Activated B cell treated with CpG ODN at 0.5 μM for 24 hours (primary cell): ENCODE measurements at regions not wholly inside any gene's neighbourhood (a gene's known extent, or its start where the extent isn't known, plus 50 kb on each side); places are given as distances from the start of the nearest gene placed in this dataset.

Experiments used
- ATAC-seq: fragments of 200-7000 bp; cut with Tn5 transposase; one replicate; pipeline ENCODE4 v1.10.0; 2021; ENCODE audit warnings: low read depth, mild to moderate bottlenecking, moderate library complexity
- CTCF ChIA-PET: fragments of 350-600 bp; sonication (Branson Sonifier 250); formaldehyde crosslinking; loops from one replicate; lab custom pipeline; 2021; ENCODE audit warnings: antibody characterized with exemption; lab: Charles Lee
- POLR2A ChIA-PET: fragments of 350-600 bp; sonication (Branson Sonifier 250); formaldehyde crosslinking; loops from one replicate; lab custom pipeline; 2021; ENCODE audit warnings: antibody characterized with exemption; lab: Charles Lee
- DNase-seq: peaks from one replicate; pipeline ENCODE4 v3.0.0; 2022
- H3K27ac Mint-ChIP-seq: one replicate; pipeline ENCODE4 v1.8.0; 2020; ENCODE audit warnings: mixed read lengths
- H3K27me3 Mint-ChIP-seq: one replicate; pipeline ENCODE4 v1.8.0; 2021; ENCODE audit warnings: mixed read lengths
- H3K36me3 Mint-ChIP-seq: one replicate; pipeline ENCODE4 v1.8.0; 2021; ENCODE audit warnings: low read depth, mixed read lengths
- H3K4me1 Mint-ChIP-seq: one replicate; pipeline ENCODE4 v1.8.0; 2021; ENCODE audit warnings: mixed read lengths
- H3K4me3 Mint-ChIP-seq: one replicate; pipeline ENCODE4 v1.8.0; 2020; ENCODE audit warnings: mild to moderate bottlenecking, mixed read lengths
- H3K9me3 Mint-ChIP-seq: one replicate; pipeline ENCODE4 v1.8.0; 2020; ENCODE audit warnings: mixed read lengths
- CTCF ChIP-seq: fragments of 200-600 bp; IDR thresholded peaks from one replicate; pipeline ENCODE4 v1.8.0; 2022; ENCODE audit warnings: antibody characterized with exemption, mild to moderate bottlenecking
- intact Hi-C: fragments of 100-400 bp; cut with micrococcal nuclease; formaldehyde crosslinking; loops from one replicate; pipeline ENCODE4 v1.15.1; 2024

- no peak for TF ChIP-seq CTCF
- Mint-ChIP-seq H3K27me3 (no peaks in the 10 kb centered on the region), H3K9me3 (no peaks in the 10 kb centered on the region), H3K36me3 (no peaks in the 10 kb centered on the region), H3K4me3 (no peak overlapping the region), H3K27ac (no peak overlapping the region), H3K4me1 (no peaks in the 10 kb centered on the region)
- intact Hi-C loops: no loop called here
- no peak for DNase-seq
- POLR2A ChIA-PET: interaction anchor here (0.6 kb wide), 1 partner anchor 15 kb away, joined by 3 read pairs; no protein-coding TSS in a partner anchor
- ATAC-seq: no peak
- CTCF ChIA-PET: no interaction called here
Measured at GRCh38 chr9:135387976-135388375, 91.6 kb upstream of the PPP1R26 start.

GRCh38 chr9:135388530-135388929 lies 91.1 kb upstream of the PPP1R26 start:
- H3K27ac Mint-ChIP-seq: no peak overlapping the region
- intact Hi-C loops: no loop called here
- ATAC-seq: no peak
- H3K9me3 Mint-ChIP-seq: no peaks in the 10 kb centered on the region
- CTCF ChIA-PET: no interaction called here
- H3K4me3 Mint-ChIP-seq: no peak overlapping the region
- H3K4me1 Mint-ChIP-seq: no peaks in the 10 kb centered on the region
- POLR2A ChIA-PET: interaction anchor here (0.6 kb wide), 1 partner anchor 16 kb away, joined by 3 read pairs; no protein-coding TSS in a partner anchor
- H3K27me3 Mint-ChIP-seq: no peaks in the 10 kb centered on the region
- no peak for TF ChIP-seq CTCF
- DNase-seq: no peak
- no peaks in the 10 kb centered on the region for H3K36me3 Mint-ChIP-seq

GRCh38 chr9:135391759-135392158 lies 87.8 kb upstream of the PPP1R26 start:
- DNase-seq: no peak
- Mint-ChIP-seq H3K9me3 (no peaks in the 10 kb centered on the region), H3K36me3 (no peaks in the 10 kb centered on the region), H3K4me3 (no peak overlapping the region), H3K27ac (no peak overlapping the region), H3K27me3 (no peaks in the 10 kb centered on the region), H3K4me1 (no peaks in the 10 kb centered on the region)
- TF ChIP-seq CTCF: no peak
- intact Hi-C loops: no loop called here
- POLR2A ChIA-PET: no interaction called here
- no peak for ATAC-seq
- CTCF ChIA-PET: no interaction called here

GRCh38 chr9:135392511-135392910 lies 87.1 kb upstream of the PPP1R26 start:
- Mint-ChIP-seq H3K27ac (no peak overlapping the region), H3K27me3 (no peaks in the 10 kb centered on the region), H3K36me3 (no peaks in the 10 kb centered on the region), H3K9me3 (no peaks in the 10 kb centered on the region), H3K4me3 (no peak overlapping the region), H3K4me1 (no peaks in the 10 kb centered on the region)
- ChIA-PET POLR2A (no interaction called here), CTCF (no interaction called here)
- intact Hi-C loops: no loop called here
- TF ChIP-seq CTCF: no peak
- ATAC-seq (no peak), DNase-seq (no peak)

- ATAC-seq (no peak), DNase-seq (no peak)
- TF ChIP-seq CTCF: no peak
- Mint-ChIP-seq H3K4me1 (no peaks in the 10 kb centered on the region), H3K36me3 (no peaks in the 10 kb centered on the region), H3K4me3 (no peak overlapping the region), H3K27ac (no peak overlapping the region), H3K9me3 (no peaks in the 10 kb centered on the region), H3K27me3 (no peaks in the 10 kb centered on the region)
- ChIA-PET POLR2A (no interaction called here), CTCF (no interaction called here)
- intact Hi-C loops: no loop called here
Measured at GRCh38 chr9:135394131-135394530, 85.5 kb upstream of the PPP1R26 start.
